ENCODE measurements at regions not wholly inside any gene's neighbourhood (a gene's known extent, or its start where the extent isn't known, plus 50 kb on each side); places are given as distances from the start of the nearest gene placed in this dataset.

DNA sequence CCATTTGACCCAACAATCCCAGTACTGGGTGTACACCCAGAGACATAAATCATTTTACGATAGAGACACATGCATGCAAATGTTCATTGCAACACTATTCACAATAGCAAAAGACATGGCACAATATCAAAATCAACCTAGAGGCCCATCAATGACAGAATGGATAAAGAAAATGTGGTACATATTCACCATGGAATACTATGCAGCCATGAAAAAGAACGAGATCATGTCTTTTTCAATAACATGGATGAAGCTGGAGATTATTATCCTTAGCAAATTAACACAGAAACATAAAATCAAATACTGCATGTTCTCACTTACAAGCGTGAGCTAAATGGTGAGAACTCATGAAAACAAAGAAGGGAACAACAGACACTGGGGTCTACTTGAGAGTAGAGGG lies 249.1 kb downstream of the RASSF9 start:
- H3K27me3 ChIP-seq (replicated peaks): no peaks in the 10 kb centered on the region
- no peaks in the 10 kb centered on the region for H3K36me3 ChIP-seq (replicated peaks)
- H3K4me3 ChIP-seq (ENCODE audit: low read depth, low read length): no peak overlapping the region
- TF ChIP-seq, protein P1, sequence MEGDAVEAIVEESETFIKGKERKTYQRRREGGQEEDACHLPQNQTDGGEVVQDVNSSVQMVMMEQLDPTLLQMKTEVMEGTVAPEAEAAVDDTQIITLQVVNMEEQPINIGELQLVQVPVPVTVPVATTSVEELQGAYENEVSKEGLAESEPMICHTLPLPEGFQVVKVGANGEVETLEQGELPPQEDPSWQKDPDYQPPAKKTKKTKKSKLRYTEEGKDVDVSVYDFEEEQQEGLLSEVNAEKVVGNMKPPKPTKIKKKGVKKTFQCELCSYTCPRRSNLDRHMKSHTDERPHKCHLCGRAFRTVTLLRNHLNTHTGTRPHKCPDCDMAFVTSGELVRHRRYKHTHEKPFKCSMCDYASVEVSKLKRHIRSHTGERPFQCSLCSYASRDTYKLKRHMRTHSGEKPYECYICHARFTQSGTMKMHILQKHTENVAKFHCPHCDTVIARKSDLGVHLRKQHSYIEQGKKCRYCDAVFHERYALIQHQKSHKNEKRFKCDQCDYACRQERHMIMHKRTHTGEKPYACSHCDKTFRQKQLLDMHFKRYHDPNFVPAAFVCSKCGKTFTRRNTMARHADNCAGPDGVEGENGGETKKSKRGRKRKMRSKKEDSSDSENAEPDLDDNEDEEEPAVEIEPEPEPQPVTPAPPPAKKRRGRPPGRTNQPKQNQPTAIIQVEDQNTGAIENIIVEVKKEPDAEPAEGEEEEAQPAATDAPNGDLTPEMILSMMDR (IDR thresholded peaks at IDR 0.05; ENCODE audit: low read depth, low read length, missing control alignments): no peak
- DNase-seq: no peak
- in situ Hi-C loops (cut with HindIII; ENCODE audit: low pct_ligation_motif_present, low sequenced_read_pairs): no loop called here
- H3K27ac ChIP-seq: no peak overlapping the region

DNA sequence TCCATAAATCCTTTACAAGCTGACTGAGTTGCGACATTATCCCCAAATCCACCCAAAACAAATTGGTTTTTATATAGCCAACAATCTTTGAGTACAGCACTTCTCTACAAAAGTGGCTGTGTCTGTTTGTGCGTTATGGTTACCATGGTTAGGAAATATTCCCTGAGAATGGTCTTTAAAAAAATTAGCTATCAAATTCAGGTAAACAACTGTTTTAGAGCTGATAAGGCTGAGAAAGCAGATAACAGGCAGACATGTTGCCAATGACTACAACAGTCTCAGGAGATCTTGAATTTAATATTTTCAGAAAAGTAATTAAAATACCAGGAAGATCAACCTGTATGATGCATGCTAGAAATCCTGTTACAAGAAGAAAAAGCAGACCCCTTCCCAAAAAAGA lies 248.0 kb downstream of the RASSF9 start:
- TF ChIP-seq, protein P1 (IDR thresholded peaks at IDR 0.05; ENCODE audit: low read depth, low read length, missing control alignments): no peak
- no peak for DNase-seq
- Histone ChIP-seq H3K27me3 (replicated peaks) (no peaks in the 10 kb centered on the region), H3K4me3 (ENCODE audit: low read depth, low read length) (no peak overlapping the region), H3K27ac (no peak overlapping the region), H3K36me3 (replicated peaks) (no peaks in the 10 kb centered on the region)
- in situ Hi-C loops (cut with HindIII; ENCODE audit: low pct_ligation_motif_present, low sequenced_read_pairs): no loop called here

DNA sequence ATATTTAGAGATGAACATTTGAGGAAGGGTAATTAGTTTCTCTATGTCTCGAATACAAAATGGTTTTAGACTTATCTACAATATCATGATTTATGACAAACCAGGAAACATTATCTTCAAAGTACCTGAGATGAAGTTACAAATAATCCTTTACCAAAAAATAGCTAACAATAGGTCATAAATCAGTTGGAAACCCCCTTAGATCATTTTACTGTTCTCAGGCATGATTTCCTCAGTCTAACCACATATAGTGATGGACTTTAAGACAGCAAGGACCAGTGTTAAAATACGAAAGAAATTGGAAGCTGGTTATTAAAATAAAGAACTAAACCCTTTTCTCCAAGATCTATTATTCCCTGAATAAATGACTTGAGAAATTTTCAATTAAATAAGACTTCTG lies 235.4 kb downstream of the RASSF9 start:
- TF ChIP-seq, protein P1 (IDR thresholded peaks at IDR 0.05; ENCODE audit: low read depth, low read length, missing control alignments): no peak
- no peak overlapping the region for H3K4me3 ChIP-seq (ENCODE audit: low read depth, low read length)
- no peaks in the 10 kb centered on the region for H3K27me3 ChIP-seq (replicated peaks)
- no peak for DNase-seq
- in situ Hi-C loops (cut with HindIII; ENCODE audit: low pct_ligation_motif_present, low sequenced_read_pairs): no loop called here
- H3K36me3 ChIP-seq (replicated peaks): no peaks in the 10 kb centered on the region
- no peak overlapping the region for H3K27ac ChIP-seq

DNA sequence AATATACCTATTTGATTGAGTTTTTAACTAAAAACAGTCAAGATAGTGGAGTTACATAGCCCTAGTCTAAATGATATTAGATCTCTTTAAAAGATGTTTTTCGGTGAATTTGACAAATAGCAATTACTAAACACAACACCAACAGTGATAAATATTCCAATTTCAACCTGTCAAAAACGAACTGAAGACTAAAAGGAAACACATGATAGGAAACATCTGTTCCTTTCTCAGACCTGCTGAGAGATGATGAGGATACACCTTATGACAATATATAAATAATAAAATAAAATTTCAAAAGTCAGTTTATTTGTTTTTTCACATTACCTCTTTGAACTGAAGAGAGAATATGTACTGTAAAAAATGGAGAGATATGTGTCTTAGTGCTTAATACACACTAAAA lies 232.7 kb downstream of the RASSF9 start:
- in situ Hi-C loops (cut with HindIII; ENCODE audit: low pct_ligation_motif_present, low sequenced_read_pairs): no loop called here
- Histone ChIP-seq H3K27me3 (replicated peaks) (no peaks in the 10 kb centered on the region), H3K27ac (no peak overlapping the region), H3K4me3 (ENCODE audit: low read depth, low read length) (no peak overlapping the region), H3K36me3 (replicated peaks) (no peaks in the 10 kb centered on the region)
- no peak for DNase-seq
- TF ChIP-seq, protein P1 (IDR thresholded peaks at IDR 0.05; ENCODE audit: low read depth, low read length, missing control alignments): no peak

DNA sequence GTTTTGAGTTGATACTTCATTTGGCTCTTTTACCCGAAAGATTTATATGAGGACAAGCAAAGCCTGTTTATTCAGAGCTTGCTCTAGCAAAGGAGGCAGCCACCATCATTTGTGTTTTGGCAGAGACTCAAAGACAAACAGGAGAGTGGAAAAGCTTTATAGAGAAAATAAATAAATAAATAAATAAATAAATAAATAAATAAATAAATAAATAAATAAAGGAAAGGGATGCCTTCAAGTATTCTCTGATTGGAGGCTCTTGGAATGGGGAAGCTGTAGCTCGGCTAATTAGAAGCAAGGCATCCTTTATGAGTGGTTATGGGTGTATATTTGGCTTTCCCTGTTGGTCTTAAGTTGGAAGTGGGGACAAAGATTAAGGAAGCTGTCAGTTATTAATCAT lies 229.8 kb downstream of the RASSF9 start:
- Histone ChIP-seq H3K36me3 (replicated peaks) (no peaks in the 10 kb centered on the region), H3K4me3 (ENCODE audit: low read depth, low read length) (no peak overlapping the region), H3K27ac (no peak overlapping the region), H3K27me3 (replicated peaks) (no peaks in the 10 kb centered on the region)
- no peak for DNase-seq
- in situ Hi-C loops (cut with HindIII; ENCODE audit: low pct_ligation_motif_present, low sequenced_read_pairs): no loop called here
- TF ChIP-seq, protein P1 (IDR thresholded peaks at IDR 0.05; ENCODE audit: low read depth, low read length, missing control alignments): no peak

DNA sequence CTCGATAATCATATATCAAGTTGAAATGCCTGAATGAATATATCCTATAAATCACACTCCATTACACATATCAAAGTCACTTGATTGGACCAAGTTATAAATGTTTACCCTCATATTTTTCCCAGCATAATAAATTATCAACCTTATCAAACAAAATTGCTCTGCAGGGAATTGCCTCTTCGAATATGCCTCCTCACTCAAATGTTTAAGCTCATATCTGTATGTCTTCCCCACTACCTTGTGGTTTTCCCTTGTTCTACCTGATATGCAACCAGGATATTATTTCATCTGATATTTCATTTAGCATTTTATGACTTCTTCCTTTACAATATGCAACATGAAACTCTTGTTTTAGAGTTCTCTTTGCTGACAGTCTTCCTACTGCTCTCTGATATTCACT lies 226.4 kb downstream of the RASSF9 start:
- DNase-seq: no peak
- in situ Hi-C loops (cut with HindIII; ENCODE audit: low pct_ligation_motif_present, low sequenced_read_pairs): no loop called here
- Histone ChIP-seq H3K36me3 (replicated peaks) (no peaks in the 10 kb centered on the region), H3K27ac (no peak overlapping the region), H3K4me3 (ENCODE audit: low read depth, low read length) (no peak overlapping the region), H3K27me3 (replicated peaks) (no peaks in the 10 kb centered on the region)
- TF ChIP-seq, protein P1 (IDR thresholded peaks at IDR 0.05; ENCODE audit: low read depth, low read length, missing control alignments): no peak

Data from brain microvascular endothelial cell (primary cell).